Activated T-cell treated with anti-CD3 and anti-CD28 coated beads for 4 hours (primary cell): ENCODE measurements at regions not wholly inside any gene's neighbourhood (a gene's known extent, or its start where the extent isn't known, plus 50 kb on each side); places are given as distances from the start of the nearest gene placed in this dataset.

ENCODE experiments used
- DNase-seq: peaks from one replicate; pipeline ENCODE4 v3.0.0-alpha.2; 2020

DNA sequence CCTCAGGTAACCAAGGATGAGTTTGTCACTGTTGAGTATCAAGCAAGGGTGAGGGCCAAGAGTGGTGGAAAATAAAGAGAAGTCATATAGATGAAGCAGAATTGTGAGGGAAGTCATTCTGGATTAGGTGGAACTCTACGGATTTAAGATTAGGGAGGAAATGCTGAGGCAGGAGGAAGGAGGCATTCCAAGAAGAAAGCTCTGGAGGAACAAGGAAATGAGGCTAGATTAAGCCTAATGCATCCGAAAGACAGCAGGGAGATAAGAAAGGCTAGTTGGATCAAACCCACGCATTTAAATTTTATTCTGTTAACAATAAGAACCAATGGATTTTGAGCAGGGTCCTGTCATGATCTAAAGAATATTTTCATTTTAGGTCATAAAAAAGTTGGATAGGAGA lies 681.2 kb downstream of the EPHA4 start:
- DNase-seq: no peak

DNA sequence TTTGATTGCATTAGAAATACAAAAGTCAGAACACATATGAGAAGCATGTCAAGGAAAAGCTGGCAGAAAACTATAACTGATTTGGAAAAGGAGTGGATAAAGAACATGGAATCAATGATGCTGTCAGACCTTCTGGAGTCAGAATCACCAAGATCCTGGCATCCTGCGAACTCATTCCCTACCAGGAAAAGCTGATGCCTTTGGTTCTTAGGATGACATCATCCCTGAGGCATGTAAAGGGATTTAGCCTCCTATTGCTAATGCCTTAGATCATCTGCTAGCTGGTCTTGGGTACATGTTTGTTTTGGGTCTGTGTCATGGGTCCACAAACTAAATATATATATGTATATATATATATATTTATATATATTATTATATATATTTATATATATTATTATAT lies 680.7 kb downstream of the EPHA4 start:
- no peak for DNase-seq

DNA sequence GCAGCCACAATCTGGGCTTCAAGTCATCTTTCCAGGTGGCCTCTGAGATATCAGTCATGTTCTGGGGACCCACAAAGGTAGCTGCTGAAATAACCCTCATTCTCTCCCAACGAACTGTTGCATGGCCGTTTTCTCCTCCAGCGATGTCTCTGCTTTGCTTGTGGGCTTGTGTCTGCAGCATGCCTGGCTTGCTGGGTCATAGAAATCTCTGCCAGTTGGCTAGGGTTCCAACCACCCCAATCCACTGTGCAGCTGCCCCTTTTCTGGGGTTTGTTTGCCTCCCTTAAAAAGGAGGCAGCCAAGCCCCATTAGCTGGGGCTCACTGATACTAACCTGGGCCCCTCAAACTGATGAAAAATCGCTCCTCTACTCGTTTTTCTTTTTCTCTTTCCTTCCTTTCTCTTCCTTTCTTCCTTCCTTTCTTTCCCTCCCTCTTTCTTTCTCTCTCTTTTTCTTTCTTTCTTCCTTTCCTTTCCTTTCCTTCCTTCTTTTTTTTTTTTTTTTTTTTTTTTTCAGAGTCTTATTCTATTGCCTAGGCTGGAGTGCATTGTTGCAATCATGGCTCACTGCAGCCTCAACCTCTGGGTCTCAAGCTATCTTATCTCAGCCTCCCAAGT lies 680.0 kb downstream of the EPHA4 start:
- no peak for DNase-seq

DNA sequence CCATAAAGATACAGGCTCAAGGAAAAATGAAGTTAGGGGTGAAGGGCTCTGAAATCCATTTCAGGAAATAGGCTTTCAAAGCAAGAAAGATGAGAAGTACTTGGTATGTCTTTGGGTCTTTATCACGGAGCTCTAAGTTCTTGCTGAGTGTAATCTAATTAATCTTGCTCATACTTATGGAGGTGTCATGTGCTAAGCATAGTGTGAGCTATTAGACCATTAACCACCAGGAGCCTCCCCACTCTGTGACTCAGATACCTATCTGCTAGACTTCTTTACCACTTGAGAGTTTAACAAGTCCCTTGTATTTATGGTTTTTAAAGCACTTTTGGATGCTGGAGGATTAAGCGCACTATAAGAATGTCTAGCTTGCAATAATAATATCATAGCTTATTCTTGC lies 678.7 kb downstream of the EPHA4 start:
- no peak for DNase-seq

DNA sequence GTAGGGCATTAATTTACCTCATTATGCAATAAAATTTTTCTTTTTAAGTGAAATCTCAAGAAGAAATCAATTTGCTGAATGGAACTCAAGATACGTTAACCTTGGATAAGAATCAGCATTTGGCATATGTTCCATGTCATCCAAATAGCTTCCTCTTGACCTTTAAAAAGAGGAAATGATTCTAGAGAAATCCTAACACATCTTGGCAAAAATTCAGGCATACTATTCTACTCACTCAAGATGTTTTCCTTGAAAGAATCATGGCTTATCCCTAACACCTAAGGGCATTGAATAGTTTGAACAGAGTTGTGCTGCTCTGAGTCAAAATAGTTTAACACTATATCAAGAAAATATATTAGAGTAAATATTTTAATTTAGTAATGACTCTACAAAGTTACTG lies 678.0 kb downstream of the EPHA4 start:
- DNase-seq: no peak

DNA sequence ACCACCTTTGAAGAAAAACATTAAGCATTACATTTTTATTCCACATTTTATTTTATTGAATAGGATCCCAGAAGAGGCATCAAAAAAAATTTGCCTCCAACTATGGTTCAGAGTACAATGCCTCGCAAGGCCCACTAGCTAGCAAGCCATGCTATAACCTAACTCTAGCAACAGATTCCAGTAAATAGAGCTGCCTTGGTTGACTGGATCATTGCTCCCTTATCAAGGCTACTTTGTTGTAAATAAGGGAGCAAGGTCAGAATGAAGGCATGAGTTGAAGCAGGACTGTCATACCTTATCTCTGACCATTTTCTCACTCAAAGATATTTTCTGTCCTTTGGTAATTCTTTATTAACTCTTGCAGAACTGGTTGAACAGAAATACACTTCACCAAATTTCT lies 672.6 kb downstream of the EPHA4 start:
- DNase-seq: no peak

DNA sequence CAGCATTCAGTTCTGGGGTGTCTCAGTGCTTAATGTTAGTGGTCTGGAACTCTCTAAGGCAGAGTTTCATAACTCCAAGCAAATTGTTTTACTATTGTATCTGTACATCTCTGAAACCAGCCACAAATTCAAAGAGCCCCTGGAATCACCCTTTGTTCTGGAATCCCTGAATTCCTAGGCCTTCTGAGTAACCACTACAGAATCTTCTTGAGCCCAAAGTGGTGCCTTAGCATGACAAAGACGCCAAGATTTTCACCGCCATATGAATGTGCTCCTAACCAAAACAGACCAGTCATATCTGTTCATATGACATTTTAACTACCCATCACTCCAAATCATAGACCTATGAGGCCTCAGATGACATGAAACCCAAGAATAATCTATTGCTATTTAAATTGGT lies 668.1 kb downstream of the EPHA4 start:
- no peak for DNase-seq

DNA sequence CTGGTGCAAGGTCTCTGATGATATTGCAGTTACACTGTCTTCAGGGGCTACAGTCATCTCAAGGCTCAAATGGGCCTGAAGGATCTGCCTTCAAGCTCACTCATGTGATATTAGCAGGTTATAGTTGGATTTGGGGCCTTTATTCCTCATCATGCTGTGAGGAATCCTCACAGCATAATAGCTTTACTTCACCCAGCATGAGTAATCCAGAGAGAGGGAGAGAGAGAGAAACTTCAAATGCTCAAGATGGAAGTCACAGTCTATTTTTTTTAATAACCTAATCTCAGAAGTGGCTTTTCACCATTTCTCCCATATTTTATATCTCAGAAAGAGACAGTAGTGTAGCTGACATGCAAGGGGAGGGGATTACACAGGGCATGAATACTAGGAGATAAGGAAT lies 658.7 kb downstream of the EPHA4 start:
- no peak for DNase-seq

DNA sequence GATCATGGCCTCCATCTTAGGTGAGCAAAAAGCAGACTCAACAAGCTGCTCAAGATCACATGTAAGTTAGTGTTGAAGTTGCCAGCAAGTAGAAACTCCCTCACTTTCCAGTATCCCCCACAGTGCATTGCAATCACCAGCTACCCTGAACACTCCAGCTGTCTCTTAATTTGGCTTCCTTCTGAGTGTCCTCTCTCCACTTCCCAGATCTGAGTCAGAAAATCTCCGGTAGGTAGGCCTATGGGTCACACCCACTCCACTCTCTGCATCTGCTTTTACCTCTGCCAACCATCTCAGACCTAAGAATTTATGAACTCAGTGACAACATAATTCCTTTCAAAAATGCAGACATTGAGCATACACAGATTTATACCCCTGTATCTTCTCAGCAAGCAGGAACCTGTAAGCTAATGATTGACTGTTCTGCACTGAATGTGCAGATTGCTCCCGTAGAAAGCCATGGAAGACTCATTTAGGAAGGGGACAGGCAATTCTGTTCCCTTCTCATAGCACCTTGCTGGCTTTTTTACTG lies 656.9 kb downstream of the EPHA4 start:
- DNase-seq: no peak

DNA sequence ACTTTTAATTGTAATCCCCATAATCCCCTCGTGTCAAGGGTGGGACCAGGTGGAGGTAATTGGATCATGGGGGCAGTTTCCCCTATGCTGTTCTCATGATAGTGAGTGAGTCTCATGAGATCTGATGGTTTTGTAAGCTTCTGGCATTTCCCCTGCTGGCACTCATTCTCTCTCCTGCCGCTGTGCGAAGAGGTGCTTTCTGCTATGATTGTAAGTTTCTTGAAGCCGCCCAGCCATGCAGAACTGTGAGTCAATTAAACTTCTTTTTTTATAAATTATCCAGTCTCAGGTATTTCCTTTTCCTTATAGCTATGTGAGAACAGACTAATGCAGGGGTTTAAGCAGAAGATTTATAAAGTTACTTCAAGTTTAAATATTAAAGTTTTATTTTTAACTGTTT lies 655.2 kb downstream of the EPHA4 start:
- DNase-seq: no peak

DNA sequence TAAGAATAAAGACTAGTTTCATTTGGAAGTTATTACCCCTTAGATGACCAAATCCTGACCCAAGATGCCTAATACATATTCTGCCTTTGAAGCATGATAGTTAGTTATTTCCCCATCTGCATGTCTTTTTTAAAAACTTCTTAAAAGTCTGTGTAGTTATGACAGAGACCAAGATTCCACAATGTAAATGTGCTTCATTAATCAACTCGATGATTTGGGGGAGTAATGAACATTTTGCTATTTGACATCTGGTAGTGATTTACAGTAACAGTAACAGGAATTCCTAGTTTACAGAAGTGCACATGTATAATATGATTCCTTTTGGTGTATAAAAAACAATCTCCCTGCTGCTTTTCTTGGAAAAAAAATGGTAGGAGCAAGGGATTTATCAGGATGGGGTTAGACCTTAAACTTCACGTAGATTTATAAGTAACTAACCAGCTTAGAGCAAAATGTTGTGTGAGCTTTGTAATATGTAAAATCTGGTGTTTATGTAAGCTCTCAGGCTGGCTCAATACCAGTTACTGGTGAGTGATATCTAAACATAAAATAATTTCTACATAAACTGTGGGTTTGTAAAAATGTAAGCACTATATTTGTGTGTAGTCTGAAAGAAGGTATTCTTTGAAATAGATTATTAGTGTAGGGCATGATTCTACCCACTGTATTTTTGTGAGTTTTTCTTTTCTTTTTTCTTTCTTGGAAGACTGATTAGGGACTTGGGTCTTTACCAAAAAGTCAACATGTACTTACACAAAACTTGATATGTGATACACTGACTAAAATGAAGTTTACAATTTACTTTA lies 641.6 kb downstream of the EPHA4 start:
- DNase-seq: no peak

DNA sequence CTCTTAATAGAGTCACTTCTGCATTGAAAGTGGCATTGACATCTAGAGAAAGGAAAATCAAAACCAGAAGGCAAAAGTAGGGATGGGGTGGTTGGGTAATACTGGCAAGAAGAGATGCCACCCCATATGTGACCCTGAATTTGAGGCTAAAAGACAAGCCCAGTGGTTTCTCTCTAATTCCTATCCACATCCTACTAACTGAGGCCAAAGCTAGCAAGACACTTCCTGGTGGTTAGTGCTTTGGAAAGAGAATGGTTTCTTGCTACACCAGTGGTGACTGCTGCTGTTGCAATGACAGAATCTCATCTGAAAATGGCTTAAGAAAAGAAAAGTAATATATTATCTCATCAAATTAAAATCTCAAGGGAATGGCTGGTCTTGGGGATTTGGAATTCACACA lies 640.6 kb downstream of the EPHA4 start:
- DNase-seq: no peak

DNA sequence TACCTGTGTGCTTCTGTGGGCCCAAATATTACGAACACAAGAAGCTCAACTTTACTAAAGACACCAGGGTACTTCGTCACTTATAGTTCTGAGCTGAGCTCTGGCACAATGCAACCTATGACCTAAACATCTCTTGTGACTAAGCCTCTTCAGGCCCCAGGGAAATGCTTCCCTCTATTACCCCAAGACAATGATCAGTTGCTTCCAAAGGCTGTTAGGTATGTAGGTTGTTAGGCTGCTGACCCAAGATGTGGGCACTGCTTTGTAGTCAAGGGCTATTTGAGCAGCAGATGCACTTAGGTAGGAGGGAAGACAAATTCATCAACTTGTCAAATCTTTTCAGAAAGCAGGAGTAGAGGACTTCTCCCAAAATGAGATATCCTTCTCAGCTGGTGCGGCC lies 640.1 kb downstream of the EPHA4 start:
- no peak for DNase-seq

DNA sequence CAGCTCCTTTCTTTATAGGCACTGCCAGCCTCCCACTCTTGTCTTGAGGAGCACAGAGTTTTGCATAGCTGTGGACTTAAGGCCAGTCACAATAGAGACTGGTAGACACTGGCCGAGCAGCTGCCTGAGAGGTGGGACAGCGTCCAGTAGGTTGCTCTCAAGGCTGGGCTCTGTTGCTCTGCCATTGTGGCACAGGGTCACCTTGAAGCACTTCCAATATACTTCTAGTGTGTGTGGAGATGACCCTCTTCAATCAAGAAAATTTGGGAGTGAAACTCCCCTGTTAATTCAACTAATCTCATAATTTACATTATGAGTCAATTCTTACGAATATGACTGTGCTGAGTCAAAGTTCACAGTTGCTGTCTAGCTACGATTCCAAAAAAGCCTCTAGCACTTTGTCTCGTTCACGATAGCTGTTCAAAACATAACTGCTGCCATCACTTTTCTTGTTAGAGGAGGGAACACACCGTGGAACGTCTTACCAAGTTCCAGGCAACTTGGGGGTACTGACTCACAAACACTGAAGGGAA lies 636.2 kb downstream of the EPHA4 start:
- DNase-seq: no peak

DNA sequence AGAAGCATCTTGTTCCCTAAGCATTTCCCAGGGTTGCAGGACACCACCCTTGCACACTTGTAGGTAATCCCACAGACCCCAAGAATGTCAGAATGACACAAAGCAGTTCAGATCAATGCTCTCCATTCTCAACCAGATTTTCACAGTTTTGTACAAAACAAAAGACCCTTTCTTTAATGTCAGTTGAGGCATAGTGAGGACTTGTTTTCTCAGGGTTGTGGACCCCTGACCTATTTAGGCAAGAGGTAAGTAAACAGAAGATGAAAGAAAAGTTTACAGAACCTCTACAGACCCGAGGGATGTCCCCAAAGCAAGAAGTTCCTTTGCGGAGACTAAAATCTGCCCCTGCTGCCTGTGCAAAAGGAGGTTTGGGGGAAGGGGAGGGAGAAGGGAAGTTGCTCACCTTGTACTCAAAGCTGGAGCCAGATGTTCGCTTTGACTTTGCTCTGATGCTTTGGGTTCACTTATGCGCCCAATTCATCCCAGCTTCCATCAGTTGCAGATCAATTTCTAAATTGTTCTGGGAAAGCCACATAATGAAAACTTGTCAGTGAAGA lies 635.4 kb downstream of the EPHA4 start:
- DNase-seq: no peak

DNA sequence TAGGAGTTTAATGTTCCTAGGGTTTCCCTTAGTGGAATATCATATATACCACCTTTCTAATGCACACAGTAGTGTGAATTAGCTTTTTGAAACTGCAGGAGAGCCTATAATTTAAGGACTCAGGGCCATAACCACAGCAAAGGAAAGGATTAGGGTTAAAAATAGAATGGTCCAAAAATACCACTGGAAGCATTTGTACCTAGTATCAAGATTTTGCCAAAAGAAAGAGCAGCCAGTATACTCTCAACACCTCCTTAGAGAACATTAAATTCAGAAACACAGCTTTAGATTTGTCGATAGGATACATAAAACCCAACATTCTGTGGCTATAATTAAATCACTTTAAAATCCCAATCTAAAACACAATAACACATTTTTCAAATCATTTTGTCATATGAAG lies 634.9 kb downstream of the EPHA4 start:
- no peak for DNase-seq

DNA sequence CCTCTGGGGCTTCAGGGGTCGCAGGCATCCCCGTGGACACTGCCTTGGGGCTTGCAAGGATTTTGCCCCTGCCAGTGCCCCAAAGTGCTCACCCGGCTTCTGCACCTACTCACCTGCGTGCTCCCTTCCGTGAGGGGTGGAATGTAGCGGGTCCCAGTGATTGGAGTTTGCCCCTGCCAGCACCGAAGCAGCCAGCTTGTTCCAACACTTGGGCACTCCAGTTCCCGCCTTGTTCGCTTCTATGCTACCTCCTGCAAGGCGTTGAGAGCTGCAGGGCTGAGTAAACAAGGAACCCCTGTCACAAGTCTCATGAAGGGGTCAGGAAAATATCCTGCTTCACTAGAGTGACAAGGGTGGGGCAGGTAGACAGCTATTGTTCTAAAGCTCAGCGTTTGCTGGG lies 631.5 kb downstream of the EPHA4 start:
- no peak for DNase-seq

DNA sequence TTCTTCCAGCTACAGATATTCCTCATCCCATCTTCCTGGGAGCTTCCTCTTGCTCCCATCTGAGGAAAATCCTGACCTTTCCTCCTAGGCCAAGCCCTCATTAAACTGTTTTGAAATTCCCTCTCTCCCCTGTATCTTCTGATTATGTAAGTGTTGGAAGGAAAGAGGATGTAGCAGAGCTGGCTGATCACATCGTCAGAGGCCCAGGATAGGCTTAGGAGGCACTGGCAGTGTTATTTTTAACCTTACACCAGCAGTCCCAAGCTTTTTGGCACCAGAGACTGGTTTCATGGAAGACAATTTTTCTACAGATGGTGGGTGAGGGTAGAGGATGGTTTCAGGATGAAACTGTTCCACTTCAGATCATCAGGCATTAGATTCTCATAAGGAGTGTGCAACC lies 630.4 kb downstream of the EPHA4 start:
- no peak for DNase-seq

DNA sequence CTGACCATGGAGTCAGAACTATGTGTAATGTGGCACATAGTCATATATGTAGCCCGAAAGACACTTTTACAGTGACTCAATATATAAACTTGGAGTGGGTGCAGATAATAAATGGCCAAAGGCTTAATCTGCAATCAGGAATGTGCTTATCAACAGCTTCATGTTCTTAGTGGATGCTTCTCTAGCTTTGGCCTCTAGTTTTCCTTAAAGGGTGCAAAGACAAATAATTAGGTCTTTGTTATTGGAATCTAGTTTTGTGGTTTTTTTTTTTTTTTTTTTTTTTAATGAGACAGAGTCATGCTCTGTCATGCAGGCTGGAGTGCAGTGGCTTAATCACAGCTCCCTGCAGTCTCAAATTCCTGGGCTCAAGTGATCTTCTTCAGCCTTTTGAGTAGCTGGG lies 625.6 kb downstream of the EPHA4 start:
- no peak for DNase-seq

DNA sequence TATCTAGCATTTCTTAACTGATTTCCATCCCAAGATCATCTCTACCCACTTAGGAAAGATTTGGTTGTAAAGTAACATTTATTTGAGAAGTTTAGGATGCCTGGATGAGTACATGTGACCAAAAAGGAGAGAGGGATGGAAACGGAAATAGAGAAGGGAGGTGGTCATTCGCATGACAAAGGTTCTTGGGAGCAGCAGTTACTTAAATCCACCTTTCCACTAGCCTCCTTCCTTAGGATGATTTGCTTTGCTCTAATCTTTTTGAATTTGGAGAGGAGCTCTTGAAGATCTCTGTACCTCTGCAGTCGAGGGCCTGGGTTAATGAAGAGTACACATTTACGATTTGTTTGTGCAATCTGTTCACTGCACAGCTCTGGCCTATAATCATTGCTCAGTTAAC lies 623.5 kb downstream of the EPHA4 start:
- DNase-seq: no peak

DNA sequence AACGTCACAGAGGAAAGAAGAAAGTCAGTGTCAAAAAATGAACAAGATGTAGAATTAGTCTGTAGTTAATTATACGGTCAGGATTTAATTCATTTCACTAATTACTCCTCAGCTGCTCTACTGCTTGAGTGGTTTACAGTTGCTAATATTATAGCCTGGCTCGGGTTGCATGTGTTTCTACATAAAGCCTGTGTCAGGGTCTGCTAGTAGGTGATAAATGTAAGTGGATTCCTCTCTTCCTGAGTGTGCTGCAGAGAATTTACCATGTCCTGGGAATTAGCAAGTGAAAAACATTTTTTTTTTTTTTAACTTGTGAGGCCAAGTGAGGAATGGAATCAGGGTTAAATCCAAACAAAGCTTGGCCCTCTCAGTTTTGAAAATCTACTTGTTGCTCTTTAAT lies 622.6 kb downstream of the EPHA4 start:
- no peak for DNase-seq

DNA sequence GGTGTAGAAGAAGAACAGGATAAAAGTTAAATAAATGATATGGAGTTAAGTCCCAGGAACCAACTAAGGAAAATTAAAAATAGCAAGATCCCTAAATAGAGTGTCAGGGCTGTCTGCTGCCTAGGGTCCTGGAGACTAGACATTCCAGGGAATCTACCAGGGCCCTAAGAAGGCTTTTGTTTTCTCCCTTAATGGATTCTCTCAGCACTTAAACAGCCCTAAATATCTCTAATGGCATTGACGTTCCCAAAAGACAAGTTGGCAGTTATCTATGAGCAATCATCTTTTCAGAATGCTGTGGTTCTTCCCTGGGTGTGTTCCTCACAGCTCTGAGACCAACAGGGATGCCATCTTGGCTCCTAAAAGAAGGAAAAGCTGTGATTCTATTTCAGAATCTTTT lies 616.3 kb downstream of the EPHA4 start:
- DNase-seq: no peak

DNA sequence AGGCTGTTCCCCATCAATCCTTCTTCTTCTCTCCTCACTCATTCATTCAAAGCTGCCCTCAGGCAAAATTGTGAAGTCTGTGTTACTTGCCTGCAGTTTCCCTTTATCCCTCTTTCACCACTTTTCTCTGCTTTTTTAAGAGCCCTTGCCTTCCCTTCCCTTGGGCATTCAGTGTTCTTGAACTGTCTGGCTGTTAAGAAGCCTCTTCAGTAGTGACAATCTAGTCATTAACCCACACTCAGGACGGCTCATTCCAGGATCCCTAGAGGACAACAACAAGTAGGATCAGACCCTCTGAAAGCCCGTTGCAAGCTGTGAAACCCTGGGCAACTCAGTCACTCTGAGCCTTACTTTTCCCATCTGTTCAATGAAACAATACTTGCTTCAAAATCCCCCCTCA lies 615.7 kb downstream of the EPHA4 start:
- no peak for DNase-seq

DNA sequence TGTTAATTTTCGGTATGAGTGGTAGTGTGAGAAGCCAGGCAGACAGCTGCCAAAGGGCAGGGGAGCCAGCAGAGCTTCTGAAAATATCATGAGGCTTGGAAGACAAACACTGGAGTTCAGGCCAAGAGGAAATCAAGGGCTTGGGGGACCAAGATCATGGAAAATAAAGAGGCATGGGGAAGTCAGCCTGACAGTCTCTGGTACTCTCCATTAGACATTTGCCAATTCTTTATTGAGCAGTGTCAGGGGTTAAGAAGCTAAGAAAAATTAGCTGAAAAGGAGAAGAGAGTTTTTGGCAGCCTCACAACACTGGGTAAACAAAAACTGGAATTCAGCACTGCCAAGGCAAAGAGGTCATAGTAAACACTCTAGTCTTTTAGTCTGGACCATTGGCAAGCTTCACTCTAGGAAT lies 612.7 kb downstream of the EPHA4 start:
- DNase-seq: no peak
